GM19397 (cell line): ENCODE measurements at regions not wholly inside any gene's neighbourhood (a gene's known extent, or its start where the extent isn't known, plus 50 kb on each side); places are given as distances from the start of the nearest gene placed in this dataset.
"Not testable (repeated sequence)": the region's sequence is repeated elsewhere in the genome, so short reads cannot be mapped to it uniquely, and the experiment has no call there.

Experiments
- ATAC-seq: cut with Tn5 transposase; IDR thresholded peaks from one replicate; pipeline ENCODE4 v1.9.1; 2021; ENCODE audit warnings: mild to moderate bottlenecking, moderate library complexity; ENCODE audit not compliant: unreplicated experiment

DNA sequence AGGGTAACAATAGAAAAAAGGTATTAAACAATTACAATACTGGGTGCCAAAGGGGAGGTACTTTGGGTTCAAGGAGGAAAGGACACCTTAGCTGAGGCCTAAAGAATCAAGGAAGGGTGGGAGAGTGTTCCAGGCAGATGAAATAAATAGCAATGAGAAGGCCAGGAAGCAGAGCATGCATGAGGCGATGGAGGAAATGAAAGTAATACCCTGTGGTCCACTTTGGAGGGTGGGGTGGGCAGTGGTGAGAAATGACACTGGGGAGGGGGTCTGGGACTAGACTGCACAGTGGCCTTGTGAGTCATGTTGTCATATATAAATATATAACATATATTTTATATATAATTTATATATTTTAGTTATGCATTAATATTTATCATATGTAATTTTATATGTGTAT, 55.9 kb downstream of the BHLHE40 start:
- ATAC-seq: no peak

DNA sequence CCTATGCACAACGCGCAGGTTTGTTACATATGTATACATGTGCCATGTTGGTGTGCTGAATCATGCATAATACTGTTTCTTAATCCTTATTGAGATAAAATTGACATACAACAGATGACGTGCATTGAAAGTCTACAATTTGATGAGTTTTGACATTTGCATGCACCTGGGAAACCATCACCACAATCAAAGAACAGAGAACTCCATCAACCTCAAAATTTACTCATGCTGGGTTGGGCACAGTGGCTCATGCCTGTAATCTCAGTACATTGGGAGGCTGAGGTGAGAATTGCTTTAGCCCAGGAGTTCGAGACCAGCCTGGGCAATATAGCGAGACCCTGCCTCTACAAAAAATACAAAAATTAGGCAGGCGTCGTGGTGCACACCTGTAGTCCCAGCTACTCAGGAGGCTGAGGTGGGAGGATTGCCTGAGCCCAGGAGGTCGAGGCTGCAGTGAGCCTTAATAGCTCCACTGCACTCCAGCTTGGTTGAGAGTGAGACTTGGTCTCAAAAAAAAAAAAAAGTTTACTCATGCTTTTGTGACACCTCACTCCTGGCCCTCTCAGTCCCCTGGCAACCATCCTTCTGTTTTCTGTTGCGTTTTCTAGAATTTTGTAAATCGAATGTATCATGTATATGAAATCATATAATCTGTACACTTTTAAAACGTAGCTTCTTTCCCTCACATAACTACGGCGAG, 56.6 kb downstream of the BHLHE40 start:
- ATAC-seq: no peak

DNA sequence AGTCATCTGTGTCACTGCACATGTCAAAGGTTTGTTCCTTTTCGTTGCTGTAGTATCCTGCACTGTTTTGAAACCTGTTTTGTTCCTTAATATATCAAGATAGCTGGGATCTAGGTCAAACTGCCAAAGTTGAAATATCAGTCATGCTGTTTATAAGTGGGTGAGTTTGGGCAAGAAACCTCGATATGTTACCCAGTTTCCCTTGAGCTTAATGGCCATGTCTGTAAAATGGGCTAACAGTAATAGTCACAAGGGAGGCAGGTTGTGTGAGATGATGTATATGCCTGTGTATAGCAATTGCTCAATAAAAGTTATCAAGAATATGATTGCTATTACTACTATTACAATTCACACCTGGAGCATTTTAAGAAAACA, 57.1 kb downstream of the BHLHE40 start:
- ATAC-seq: no peak

DNA sequence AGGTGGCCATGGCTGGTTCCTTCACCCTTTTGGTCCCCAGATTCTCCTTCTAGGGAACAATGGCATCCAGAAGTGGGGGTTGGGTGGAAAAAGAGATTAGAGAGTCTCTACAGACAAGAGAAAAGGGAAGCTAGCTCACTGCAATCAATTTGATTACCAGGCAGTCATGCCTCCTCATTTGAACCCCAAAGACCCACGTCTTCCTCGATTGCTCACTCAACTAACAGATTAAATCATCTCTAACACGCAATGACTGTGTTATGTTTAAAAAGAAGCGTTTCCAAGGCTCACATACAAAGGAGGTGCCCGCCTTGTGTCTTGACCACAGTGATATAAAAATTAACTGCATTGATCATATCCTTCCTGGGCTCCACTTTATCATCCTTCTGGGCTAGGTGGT, 57.6 kb downstream of the BHLHE40 start:
- ATAC-seq: no peak

DNA sequence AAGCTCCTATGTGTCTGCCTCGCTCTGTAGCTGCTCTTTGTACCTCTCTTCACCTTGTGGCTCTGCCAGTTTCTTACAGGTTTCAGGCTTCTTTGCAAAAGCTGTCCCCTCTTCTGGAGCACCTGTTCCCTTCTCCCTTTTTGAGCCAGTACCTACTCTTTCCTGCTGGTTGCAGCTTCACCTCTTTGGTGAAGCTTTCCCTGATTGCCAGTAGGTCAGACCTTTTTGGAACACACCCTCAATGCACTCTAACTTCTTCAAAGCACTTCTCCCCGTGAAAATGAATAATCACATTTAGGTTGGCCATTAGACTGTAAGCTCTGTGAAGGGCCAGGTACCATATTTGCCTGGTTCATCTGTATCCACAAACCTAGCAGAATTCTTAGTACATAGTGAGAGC, 60.3 kb downstream of the BHLHE40 start:
- ATAC-seq: no peak

DNA sequence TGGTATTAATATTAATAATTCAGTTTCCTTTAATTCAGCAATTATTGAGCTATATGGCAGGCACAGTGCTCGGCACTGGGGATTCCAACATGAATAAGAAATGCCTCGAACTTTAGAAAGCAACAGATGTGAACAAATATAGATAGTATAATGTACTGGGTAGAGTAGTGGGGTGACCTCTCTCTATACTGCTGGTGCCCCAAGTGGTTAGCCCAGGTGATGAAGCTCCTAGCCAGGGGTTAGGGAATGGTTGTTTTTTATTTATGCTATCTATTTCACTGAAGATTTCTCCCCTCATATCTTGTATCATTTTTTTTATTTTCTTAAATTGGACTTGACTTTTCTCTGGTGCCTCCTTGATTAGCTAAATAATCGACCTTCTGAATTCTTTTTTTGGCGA, 62.1 kb downstream of the BHLHE40 start:
- ATAC-seq: no peak

DNA sequence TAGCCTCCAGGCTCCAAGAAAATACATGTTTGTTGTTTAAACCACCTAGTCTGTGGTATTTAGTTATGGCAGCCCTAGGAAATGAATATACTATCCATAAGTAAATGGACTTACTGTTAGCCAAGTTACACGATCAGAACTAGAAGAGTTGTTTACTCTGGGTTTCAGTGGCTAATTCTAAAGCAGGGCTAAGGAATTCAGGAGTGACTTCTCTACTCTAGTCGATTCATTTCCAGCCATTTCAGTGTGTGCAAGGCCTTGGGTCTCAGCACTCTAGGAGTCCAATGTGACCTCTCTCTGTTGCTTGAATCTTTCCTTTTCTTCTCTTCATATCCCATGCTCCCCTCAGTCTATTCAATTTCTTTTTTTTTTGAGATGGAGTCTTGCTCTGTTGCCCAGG, 66.7 kb downstream of the BHLHE40 start:
- no peak for ATAC-seq

DNA sequence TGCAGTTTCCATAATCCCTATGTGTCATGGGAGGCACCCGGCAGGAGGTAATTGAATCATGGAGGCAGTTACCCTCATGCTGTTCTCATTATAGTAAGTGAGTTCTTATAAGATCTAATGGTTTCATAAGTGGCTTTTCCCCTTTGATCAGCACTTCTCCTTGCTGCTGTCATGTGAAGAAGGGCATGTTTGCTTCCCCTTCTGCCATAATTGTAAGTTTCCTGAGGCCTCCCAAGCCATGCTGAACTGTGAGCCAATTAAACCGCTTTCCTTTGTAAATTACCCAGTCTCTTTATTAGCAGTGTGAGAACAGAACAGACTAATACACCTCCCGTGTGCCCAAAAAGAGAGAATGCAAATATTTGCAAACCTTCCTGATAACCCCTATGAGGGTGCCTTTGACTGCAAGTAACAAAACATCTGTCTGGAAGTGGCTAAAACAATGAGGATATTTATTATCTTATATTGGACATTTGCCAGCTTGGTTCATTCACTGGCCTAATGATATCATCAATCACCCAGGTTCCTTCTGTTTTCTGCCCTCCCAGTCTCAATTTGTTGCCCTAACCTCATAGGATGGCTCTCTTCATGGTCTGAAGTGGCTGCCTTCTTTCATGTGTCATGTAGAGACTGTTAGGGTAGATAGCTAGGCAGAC, 68.7 kb downstream of the BHLHE40 start:
- no peak for ATAC-seq

DNA sequence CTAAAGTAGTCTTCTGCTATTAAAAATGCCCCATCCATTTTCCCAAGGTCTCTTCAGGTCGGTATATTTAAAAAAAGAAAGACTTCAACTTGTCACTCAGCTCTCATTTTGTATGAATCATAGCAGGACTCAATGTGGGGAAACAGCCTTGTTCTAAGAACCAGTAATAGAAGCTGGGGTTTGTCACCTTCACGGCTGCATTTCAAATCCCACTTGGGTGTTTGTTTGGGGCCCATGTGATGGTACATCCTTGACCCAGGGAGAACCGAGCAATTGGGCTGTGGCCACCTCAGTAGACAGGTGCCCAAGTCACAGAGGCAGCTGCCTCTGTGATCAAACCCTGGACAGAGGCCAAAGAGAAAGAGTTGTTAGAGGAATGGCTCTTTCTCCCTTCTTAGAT, 70.3 kb upstream of the ARL8B start:
- no peak for ATAC-seq

DNA sequence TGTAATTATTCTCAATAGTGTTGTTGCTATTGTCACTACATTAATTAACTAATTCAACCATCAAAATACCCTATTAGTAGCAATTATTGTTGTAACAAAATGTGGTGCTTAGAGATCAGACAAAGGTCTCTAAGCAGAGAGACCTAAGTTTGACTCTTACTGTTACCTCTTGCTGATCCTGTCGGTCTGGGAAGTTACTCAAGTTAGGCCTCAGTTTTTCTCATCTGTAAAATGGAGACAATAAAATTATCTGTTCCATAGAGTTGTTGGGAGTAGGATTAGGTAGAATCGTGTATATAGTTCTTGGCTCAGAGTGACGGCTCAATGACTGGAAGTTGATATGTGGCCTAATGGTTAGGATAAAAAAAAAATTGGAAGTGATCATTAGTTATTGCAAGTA, 69.8 kb upstream of the ARL8B start:
- no peak for ATAC-seq

DNA sequence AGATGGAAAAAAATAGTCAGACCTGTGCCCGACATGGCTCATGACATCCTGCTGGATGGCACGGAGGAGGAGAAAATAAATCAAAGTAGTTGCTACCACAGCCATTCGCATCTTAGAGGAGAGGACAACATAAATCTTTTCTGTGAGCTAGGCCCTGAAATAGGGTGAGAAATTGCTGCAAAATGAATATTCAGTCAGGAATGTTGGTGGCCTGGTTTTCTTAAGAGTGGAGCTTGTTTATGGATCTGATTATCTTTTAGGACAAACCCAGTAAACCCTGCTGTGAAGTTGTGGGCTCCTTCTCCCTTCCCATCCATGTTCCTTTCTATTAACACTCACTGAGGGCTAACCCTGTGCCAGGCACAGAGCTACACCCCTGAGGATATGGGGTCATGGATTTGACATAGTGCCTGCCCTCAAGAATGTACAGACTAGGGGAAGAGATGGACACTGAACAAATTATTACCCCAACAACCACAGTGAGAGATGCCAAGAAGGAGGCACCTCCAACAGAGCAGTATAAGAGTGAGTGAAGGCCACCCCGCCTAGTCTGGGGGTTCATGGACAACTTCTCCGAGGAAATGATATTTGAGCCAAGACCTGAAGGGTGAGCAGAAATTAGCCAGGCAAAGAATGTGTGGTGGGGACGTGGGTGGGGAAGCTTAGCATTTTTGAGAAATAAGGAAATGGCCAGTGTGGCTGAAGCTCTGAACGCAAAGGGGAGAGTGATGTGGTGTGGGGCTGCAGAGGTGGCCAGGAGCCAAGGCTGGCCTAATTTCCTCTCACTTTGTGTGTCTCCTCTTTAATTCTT, 68.9 kb upstream of the ARL8B start:
- no peak for ATAC-seq

DNA sequence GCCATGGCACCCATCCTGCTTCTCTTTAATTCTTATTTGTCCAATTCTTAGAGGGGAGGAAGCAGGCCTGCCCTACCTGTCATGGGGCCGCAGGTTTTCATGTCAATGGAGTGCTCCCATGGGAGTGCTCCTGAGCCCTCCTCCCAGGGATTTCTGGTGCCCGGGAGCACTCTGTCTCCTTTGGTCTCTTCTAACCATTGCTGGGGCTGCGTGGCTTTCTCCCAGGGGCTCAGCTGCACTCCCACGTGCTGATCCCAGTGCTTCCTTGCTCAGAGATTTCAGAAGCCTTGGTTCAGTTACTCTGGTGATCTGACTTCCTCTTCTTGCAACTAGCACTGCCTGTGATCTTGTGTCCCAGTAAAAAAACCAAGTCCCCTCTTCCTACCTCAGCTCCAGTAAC, 68.0 kb upstream of the ARL8B start:
- ATAC-seq: no peak

DNA sequence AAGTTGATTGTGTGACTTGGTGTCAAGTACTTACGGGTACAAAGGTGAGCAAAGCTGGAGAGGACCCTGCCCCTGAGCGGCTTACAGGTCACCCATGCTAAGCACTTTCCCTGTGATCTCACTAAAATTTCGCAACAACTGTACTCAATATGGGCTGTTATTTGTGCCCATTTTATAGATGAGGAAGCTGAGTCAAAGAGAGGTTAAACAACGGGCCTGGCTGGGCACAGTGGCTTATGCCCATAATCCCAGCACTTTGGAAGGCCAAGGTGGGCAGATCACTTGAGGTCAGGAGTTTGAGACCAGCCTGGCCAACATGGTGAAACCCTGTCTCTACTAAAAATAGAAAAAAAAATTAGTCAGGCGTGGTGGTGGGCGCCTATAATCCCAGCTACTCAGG, 67.5 kb upstream of the ARL8B start:
- ATAC-seq: not testable (repeated sequence)

DNA sequence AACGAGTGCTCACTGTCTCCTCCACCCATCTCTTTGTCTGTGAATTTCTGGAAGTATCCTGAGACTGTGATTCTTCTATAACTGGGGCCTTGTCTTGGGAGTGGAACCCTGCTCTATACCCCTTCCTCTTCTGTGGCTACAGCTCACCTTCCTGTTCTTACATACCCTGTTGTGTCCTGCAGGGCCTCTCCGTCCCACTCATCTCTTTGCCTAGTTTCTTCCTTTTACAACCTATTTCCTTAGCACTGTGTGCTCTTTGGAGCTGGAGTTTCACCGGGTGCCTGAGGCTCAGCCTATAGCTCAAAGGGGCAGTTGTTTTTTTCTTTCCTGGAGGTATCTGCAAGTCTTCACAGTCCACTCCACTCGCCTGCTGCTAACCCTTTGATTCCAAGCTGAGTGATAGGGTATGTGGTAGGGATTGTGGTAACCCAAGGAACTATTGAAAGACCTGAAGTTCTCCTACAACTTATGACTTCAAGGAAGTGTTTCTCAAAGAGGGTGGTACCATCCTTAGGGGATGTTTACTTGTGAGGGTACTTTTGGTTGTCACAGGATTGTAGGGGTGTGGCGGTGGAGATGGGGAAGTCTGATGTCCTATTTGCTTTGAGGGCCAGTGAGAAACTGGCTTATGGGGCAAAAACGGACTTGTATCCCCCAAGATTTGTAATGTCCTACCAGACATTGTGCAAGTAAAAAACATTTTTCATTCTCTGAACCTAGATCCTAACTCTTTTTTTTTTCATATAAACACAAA, 66.6 kb upstream of the ARL8B start:
- ATAC-seq: no peak

DNA sequence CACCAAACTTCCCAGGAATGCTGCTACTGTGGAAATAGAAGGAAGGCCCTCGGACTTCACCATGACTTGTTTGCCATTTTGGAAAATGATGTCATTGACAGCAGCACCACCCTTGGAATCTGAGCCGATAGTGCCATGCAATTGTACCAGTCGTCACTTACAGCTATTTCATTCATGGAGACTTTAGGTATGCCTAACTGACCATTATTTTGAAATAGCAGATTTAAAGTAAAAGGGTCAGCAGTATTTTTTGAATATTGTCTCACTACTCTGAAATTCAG, 66.0 kb upstream of the ARL8B start:
- ATAC-seq: no peak

DNA sequence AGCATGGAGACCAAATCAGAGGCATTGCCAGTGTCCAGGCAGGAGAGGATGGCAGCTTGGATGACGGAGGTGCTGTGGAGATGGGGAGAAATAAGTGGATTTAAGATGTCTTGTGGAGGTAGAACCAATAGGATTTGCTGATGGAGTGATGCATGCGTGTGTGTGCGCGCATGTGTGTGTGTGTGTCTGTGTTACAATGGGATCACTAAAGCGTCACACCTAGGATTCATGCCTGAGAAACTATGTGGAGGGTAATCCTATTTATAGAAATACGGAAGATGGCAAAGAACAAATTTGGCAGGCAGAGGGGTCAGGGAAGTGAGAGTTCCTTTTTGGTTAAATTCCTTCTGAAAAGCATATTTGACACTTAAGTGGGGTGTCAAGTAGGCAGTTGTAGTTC, 64.8 kb upstream of the ARL8B start:
- no peak for ATAC-seq

DNA sequence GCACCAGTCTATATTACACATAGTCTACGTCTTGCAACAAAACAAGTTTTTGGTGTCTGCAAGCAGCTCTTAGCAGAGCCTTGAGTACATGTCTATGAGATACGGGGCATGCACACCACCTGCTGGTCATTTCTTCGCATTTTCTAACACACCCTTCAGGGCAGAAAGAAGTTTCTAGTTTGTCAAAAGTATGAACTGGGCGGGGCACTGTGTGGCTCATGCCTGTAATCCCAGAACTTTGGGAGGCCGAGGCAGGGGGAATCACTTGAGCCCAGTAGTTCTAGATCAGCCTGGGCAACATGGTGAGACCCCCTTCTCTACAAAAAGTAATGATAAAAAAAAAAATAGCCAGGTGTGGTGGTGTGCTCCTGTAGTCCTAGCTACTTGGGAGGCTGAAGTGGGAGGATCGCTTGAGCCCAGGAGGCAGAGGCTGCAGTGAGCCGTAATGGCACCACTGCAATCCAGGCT, 64.2 kb upstream of the ARL8B start:
- peak; percentile 80 for ATAC-seq

DNA sequence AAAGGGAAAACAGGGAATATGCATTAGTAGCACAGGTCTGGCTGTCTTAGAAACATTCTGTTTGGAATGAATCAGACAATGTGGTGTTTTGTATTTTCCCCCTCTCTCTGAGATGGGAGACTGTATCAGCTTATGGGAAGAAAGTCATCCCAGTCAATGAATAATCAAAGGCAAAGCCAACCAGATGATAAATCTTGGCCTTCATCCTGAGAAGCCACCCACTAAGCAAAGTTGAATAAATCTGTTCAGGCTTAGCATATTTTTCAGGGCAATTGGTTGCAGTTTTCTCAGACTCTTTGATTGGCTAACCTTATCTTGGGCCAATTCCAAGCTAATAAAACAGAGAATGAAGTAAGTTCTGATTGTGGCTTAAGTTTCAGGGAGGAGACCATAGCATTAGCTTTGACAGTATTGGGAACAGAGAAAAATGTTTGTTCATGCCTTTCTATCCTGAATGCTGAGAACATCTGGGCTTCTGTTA, 63.6 kb upstream of the ARL8B start:
- ATAC-seq: no peak

DNA sequence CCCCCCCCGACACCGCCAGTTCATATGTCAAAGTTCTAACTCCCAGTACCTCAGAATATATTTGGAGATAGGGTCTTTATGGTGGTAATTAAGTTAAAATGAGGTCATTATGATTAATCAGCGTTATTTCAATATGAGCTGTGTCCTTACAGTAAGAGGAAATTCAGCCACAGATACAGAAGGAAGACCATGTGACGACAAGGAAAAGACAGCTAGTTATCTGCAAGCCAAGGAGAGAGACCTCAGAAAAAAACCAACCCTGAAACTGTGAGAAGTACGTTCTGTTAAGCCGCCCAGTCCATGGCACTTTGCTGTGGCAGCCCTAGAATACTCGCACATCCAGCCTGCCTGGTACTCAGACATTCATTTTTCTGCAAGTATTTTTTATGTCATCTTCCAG, 62.3 kb upstream of the ARL8B start:
- ATAC-seq: no peak

DNA sequence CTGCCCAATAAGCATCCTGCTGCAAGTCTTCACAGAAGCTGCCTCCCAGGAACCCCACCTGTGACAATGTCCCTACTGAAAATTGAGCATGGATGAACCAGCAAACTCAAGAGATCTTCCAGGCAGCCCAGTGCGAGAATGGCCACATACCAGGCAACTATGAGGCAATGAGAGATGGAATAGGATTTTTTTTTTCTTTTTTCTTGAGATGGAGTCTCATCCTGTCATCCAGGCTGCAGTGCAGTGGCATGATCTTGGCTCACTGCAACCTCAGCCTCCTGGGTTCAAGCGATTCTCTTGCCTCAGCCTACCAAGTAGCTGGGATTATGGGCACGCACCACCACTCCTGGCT, 60.9 kb upstream of the ARL8B start:
- no peak for ATAC-seq

DNA sequence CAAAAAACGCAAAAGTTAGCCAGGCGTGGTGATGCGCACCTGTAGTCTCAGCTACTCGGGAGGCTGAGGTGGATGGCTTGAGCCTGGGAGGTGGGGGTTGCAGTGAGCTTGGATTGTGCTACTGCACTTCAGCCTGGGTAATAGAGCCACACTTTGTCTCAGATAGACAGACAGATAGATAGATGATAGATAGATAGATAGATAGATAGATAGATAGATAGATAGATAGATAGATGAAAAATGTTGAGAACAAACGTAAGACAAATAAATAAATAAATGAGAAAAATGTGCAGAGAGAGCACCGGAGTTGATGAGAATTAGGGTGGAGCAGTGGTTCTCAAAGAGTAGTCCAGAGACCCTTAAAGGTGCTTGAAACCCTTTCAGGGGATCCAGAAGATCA, 58.4 kb upstream of the ARL8B start:
- no peak for ATAC-seq
